DND-41 (cell line): ENCODE measurements at regions not wholly inside any gene's neighbourhood (a gene's known extent, or its start where the extent isn't known, plus 50 kb on each side); places are given as distances from the start of the nearest gene placed in this dataset.

Experiments
- ATAC-seq: fragments of 200-7000 bp; cut with Tn5 transposase; 3 replicates; pipeline ENCODE4 v1.9.1; 2021; ENCODE audit warnings: low read depth; ENCODE audit not compliant: insufficient read depth
- DNase-seq: peaks from one replicate; pipeline ENCODE4 v3.0.0-alpha.2; 2020
- H2AFZ ChIP-seq: 2 replicates; pipeline ENCODE4 v1.6.0; 2012; ENCODE audit warnings: low read depth, low read length
- H3K27ac ChIP-seq: 2 replicates; pipeline ENCODE4 v1.5.1; 2012; ENCODE audit warnings: low read length, inconsistent platforms
- H3K27me3 ChIP-seq: fragments of 200-600 bp; sonication (generic); 2 replicates; pipeline ENCODE4 v1.6.0; 2012; ENCODE audit warnings: low read length, mild to moderate bottlenecking, inconsistent platforms; ENCODE audit not compliant: insufficient read depth, poor library complexity
- H3K36me3 ChIP-seq: 2 replicates; pipeline ENCODE4 v1.5.1; 2012; ENCODE audit warnings: low read length, inconsistent platforms; ENCODE audit not compliant: insufficient read depth
- H3K4me1 ChIP-seq: 2 replicates; pipeline ENCODE4 v1.5.1; 2012; ENCODE audit warnings: mild to moderate bottlenecking, low read length; ENCODE audit not compliant: insufficient read depth
- H3K4me2 ChIP-seq: 2 replicates; pipeline ENCODE4 v1.6.0; 2012; ENCODE audit warnings: mild to moderate bottlenecking, moderate library complexity, low read length, inconsistent platforms; ENCODE audit not compliant: insufficient read depth
- H3K4me3 ChIP-seq, 2 experiments: fragments of 200-600 bp in 1 of 2; shearing (Covaris generic) in 1 of 2; 2 replicates each; pipeline ENCODE4 v1.5.1; 2012 to 2016; ENCODE audit warnings: inconsistent platforms in 2 of 2, low read length in 2 of 2, mild to moderate bottlenecking in 2 of 2, low read depth in 1 of 2, moderate library complexity in 1 of 2
- H3K79me2 ChIP-seq: 2 replicates; pipeline ENCODE4 v1.6.0; 2012; ENCODE audit warnings: low read length, inconsistent platforms; ENCODE audit not compliant: insufficient read depth
- H3K9ac ChIP-seq: 2 replicates; pipeline ENCODE4 v1.6.0; 2012; ENCODE audit warnings: low read depth, mild to moderate bottlenecking, inconsistent platforms, low read length, moderate library complexity
- H3K9me3 ChIP-seq: 2 replicates; pipeline ENCODE4 v1.5.1; 2012; ENCODE audit warnings: low read length, moderate library complexity, mild to moderate bottlenecking, inconsistent platforms; ENCODE audit not compliant: insufficient read depth, severe bottlenecking
- H4K20me1 ChIP-seq: 2 replicates; pipeline ENCODE4 v1.6.0; 2012; ENCODE audit warnings: low read length; ENCODE audit not compliant: insufficient read depth
- EZH2 ChIP-seq: IDR thresholded peaks from 3 replicates; pipeline ENCODE4 v1.6.1; 2012; ENCODE audit warnings: borderline replicate concordance, low read depth, mild to moderate bottlenecking, moderate library complexity, low read length, inconsistent platforms; ENCODE audit not compliant: severe bottlenecking
- TF ChIP-seq, protein P1 (sequence below): IDR thresholded peaks from 2 replicates; pipeline ENCODE4 v1.5.1; 2012; ENCODE audit warnings: borderline replicate concordance, low read length, moderate library complexity, mild to moderate bottlenecking; ENCODE audit not compliant: poor library complexity, severe bottlenecking; ENCODE audit errors: extremely low read depth

DNA sequence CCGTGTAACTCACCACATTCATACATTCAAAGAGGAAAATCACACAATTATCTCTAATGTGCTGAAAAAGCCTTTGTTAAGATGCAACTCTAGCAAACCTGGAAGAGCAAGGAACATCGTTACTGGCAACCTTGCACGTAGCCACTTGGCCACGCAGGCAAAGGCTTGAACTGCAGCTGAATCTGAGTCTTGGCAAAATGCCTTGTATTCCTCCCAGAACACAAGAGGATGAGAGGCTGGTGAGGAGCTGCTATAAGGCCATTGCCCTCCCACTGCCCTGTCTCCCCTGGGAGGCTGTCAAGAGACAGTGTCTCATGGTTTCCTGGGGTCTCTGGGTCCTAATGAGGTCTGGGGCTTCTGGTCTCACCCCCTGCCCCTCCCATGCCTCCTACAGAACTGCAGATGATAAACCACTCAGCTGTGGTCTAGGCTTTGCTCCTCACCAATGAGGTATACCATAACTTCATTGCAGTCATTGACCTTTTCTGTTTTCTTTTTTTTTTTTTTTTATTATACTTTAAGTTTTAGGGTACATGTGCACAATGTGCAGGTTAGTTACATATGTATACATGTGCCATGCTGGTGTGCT, 141.4 kb downstream of the SPP2 start:
- H3K79me2 ChIP-seq: peaks cover 49% of the 10 kb centered on the region
- peak overlapping the region; percentile 57 for H3K4me2 ChIP-seq
- TF ChIP-seq, protein P1, sequence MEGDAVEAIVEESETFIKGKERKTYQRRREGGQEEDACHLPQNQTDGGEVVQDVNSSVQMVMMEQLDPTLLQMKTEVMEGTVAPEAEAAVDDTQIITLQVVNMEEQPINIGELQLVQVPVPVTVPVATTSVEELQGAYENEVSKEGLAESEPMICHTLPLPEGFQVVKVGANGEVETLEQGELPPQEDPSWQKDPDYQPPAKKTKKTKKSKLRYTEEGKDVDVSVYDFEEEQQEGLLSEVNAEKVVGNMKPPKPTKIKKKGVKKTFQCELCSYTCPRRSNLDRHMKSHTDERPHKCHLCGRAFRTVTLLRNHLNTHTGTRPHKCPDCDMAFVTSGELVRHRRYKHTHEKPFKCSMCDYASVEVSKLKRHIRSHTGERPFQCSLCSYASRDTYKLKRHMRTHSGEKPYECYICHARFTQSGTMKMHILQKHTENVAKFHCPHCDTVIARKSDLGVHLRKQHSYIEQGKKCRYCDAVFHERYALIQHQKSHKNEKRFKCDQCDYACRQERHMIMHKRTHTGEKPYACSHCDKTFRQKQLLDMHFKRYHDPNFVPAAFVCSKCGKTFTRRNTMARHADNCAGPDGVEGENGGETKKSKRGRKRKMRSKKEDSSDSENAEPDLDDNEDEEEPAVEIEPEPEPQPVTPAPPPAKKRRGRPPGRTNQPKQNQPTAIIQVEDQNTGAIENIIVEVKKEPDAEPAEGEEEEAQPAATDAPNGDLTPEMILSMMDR: peak; percentile 43
- no peak for TF ChIP-seq EZH2
- H3K9me3 ChIP-seq: peaks cover 14% of the 10 kb centered on the region
- H2AFZ ChIP-seq: 0 out of 2 replicates have a peak overlapping the region, but pooled peaks have one; percentile 11
- H3K27ac ChIP-seq: peak overlapping the region; percentile 87
- peaks cover 16% of the 10 kb centered on the region; the same call in 1 of the 2 replicates for H3K36me3 ChIP-seq
- ATAC-seq (peak; percentile 71), DNase-seq (peak; percentile 79)
- peak overlapping the region; percentile 32 to 51; a peak in 3 of 4 replicates for H3K4me3 ChIP-seq
- peak overlapping the region; percentile 72 for H3K9ac ChIP-seq
- no peaks in the 10 kb centered on the region for H3K27me3 ChIP-seq
- peaks cover 49% of the 10 kb centered on the region for H3K4me1 ChIP-seq
- no peaks in the 10 kb centered on the region for H4K20me1 ChIP-seq

DNA sequence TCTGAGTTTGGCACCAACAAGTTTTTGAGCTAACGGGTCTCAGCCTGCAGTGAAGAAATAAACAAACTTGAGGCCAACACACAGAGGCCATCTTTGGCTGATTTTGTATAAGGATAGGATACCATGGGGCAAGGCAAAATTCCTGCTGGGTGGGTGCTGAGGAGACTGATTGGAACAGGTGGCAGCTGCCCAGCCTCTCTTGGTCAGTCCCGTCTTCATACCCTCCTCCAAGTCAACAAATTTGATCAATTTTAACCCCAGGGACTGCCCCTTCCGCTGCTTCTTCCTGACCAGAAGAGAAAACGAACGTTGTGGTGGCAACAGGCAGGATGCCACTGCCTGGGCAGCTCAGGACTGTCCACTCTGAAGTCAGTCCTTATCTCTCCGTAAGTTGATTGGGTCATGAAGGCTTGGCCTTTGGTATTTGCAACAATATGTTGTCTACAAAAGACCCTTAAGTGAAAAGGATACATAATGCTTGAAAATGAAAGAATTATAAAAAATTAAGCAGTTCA, 139.3 kb downstream of the SPP2 start:
- Histone ChIP-seq H4K20me1 (no peaks in the 10 kb centered on the region), H3K27ac (peak overlapping the region; percentile 87), H3K4me1 (peaks cover 65% of the 10 kb centered on the region), H3K9me3 (peaks cover 10% of the 10 kb centered on the region), H3K4me3 (peak overlapping the region; percentile 32 to 51), H3K36me3 (peaks cover 18% of the 10 kb centered on the region; the same call in 1 of the 2 replicates), H3K27me3 (no peaks in the 10 kb centered on the region), H3K79me2 (peaks cover 69% of the 10 kb centered on the region), H2AFZ (0 out of 2 replicates have a peak overlapping the region, but pooled peaks have one; percentile 4), H3K4me2 (peak overlapping the region; percentile 57), H3K9ac (peak overlapping the region; percentile 72)
- ATAC-seq: 0 out of 3 replicates have a peak, but pooled peaks have one; percentile 1
- no peak for DNase-seq
- TF ChIP-seq, protein P1: no peak
- no peak for TF ChIP-seq EZH2

DNA sequence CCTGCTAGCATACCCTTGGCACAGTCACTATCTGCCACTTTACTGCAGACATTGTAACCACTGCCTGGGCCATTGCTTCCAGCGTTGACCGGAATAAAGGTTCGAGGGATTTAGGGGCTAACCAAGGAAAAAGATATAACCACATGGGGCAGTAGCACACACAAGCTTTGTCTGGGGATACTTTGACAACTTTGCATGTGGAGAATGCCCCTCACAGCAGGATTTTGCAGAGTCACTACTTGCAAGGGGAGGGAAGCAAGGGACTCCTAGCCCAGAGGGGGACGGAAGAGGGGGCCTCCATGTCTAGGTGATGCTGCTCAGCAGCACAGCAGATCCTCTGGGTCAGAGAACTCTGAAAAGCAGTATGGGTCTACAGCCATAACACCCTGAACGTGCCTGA, 138.7 kb downstream of the SPP2 start:
- DNase-seq: peak; percentile 59
- Histone ChIP-seq H3K4me3 (peak overlapping the region; percentile 32 to 51; a peak in 3 of 4 replicates), H3K9me3 (peaks cover 6% of the 10 kb centered on the region), H2AFZ (0 out of 2 replicates have a peak overlapping the region, but pooled peaks have one; percentile 4), H3K4me1 (peaks cover 71% of the 10 kb centered on the region), H4K20me1 (no peaks in the 10 kb centered on the region), H3K4me2 (peak overlapping the region; percentile 57), H3K9ac (peak overlapping the region; percentile 72), H3K27ac (peak overlapping the region; percentile 87), H3K79me2 (peaks cover 75% of the 10 kb centered on the region), H3K36me3 (peaks cover 20% of the 10 kb centered on the region; the same call in 1 of the 2 replicates), H3K27me3 (no peaks in the 10 kb centered on the region)
- TF ChIP-seq EZH2: no peak
- TF ChIP-seq, protein P1: peak; percentile 49
- ATAC-seq: peak; percentile 41
